Fibroblast of lung (primary cell): ENCODE measurements at regions not wholly inside any gene's neighbourhood (a gene's known extent, or its start where the extent isn't known, plus 50 kb on each side); places are given as distances from the start of the nearest gene placed in this dataset.
"Not testable (repeated sequence)": the region's sequence is repeated elsewhere in the genome, so short reads cannot be mapped to it uniquely, and the experiment has no call there.

Experiments
- EZH2 ChIP-seq: IDR thresholded peaks from 2 replicates; pipeline ENCODE4 v1.5.1; 2012; ENCODE audit warnings: low read length, control low read depth, mild to moderate bottlenecking; ENCODE audit errors: missing control alignments
- TF ChIP-seq, protein P1 (sequence below), 2 donors: IDR thresholded peaks in 1 of 2; conservative IDR thresholded peaks in 1 of 2; 1 replicate in 1 of 2; 2 replicates in 1 of 2; pipeline ENCODE4 v1.5.1; 2011 to 2012; ENCODE audit warnings: low read length in 2 of 2, control low read depth in 1 of 2, inconsistent platforms in 1 of 2, low read depth in 1 of 2, mild to moderate bottlenecking in 1 of 2

DNA sequence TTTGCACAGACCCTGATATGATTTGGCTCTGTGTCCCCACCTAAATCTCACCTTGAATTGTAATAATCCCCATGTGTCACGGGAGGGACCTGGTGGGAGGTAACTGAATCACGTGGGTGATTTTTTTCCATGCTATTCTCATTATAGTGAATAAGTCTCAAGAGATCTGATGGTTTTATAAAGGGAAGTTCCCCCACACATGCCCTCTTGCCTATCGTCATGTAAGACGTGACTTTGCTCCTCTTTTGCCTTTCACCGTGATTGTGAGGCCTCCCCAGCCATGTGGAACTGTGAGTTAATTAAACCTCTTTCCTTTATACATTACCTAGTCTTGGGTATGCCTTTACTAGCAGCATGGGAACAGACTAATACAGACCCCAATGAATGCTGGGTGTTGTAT lies 347.4 kb downstream of the TUSC7 start:
- not testable (repeated sequence) for TF ChIP-seq EZH2
- TF ChIP-seq, protein P1, sequence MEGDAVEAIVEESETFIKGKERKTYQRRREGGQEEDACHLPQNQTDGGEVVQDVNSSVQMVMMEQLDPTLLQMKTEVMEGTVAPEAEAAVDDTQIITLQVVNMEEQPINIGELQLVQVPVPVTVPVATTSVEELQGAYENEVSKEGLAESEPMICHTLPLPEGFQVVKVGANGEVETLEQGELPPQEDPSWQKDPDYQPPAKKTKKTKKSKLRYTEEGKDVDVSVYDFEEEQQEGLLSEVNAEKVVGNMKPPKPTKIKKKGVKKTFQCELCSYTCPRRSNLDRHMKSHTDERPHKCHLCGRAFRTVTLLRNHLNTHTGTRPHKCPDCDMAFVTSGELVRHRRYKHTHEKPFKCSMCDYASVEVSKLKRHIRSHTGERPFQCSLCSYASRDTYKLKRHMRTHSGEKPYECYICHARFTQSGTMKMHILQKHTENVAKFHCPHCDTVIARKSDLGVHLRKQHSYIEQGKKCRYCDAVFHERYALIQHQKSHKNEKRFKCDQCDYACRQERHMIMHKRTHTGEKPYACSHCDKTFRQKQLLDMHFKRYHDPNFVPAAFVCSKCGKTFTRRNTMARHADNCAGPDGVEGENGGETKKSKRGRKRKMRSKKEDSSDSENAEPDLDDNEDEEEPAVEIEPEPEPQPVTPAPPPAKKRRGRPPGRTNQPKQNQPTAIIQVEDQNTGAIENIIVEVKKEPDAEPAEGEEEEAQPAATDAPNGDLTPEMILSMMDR (conservative IDR thresholded peaks at IDR 0.05 in 1 of 2, IDR thresholded peaks at IDR 0.05 in 1 of 2; ENCODE audit: low read depth in 1 of 2, low read length in 2 of 2), result not testable (repeated sequence)
